Activated naive CD4-positive, alpha-beta T cell treated with anti-CD3 and anti-CD28 coated beads, Interleukin-2, amount 50 U/mL, for 72 hours (primary cell): ENCODE measurements at regions not wholly inside any gene's neighbourhood (a gene's known extent, or its start where the extent isn't known, plus 50 kb on each side); places are given as distances from the start of the nearest gene placed in this dataset.
A peak's percentile ranks its signal among the peaks of the same experiment; 100 is the strongest.
"Not testable (repeated sequence)": the region's sequence is repeated elsewhere in the genome, so short reads cannot be mapped to it uniquely, and the experiment has no call there.

Experiments used
- ATAC-seq, 2 donors: fragments of 150-1000 bp; cut with Tn5 transposase; 2 replicates each; pipeline ENCODE4 v1.10.0; 2021; ENCODE audit warnings: mild to moderate bottlenecking in 2 of 2, moderate library complexity in 2 of 2
- DNase-seq, 2 donors: peaks; one replicate each; pipeline ENCODE4 v3.0.0; 2021 to 2022; ENCODE audit warnings: low spot score in 2 of 2
- H3K27ac Mint-ChIP-seq, 2 donors: one replicate each; pipeline ENCODE4 v1.8.0; 2022; ENCODE audit warnings: mild to moderate bottlenecking in 2 of 2, mixed read lengths in 2 of 2
- H3K36me3 Mint-ChIP-seq, 2 donors: one replicate each; pipeline ENCODE4 v1.8.0; 2022; ENCODE audit warnings: mixed read lengths in 2 of 2
- H3K9me3 Mint-ChIP-seq, 2 donors: one replicate each; pipeline ENCODE4 v1.8.0; 2022; ENCODE audit warnings: mixed read lengths in 2 of 2

GRCh38 chr16:17748044-17748719 is 277.4 kb upstream of the XYLT1 start:
- Mint-ChIP-seq H3K36me3 (no peaks in the 10 kb centered on the region), H3K9me3 (peaks cover 4 to 5% of the 10 kb centered on the region in 2 donors), H3K27ac (no peak overlapping the region)
- no peak for DNase-seq
- no peak for ATAC-seq

GRCh38 chr16:17747081-17747756 is 276.5 kb upstream of the XYLT1 start:
- no peaks in the 10 kb centered on the region for H3K36me3 Mint-ChIP-seq
- ATAC-seq (no peak), DNase-seq (no peak)
- no peak overlapping the region for H3K27ac Mint-ChIP-seq
- peaks cover 4 to 5% of the 10 kb centered on the region in 2 donors for H3K9me3 Mint-ChIP-seq

- Mint-ChIP-seq H3K9me3 (peaks cover 4 to 5% of the 10 kb centered on the region in 2 donors), H3K36me3 (no peaks in the 10 kb centered on the region), H3K27ac (no peak overlapping the region)
- DNase-seq: no peak
- no peak for ATAC-seq
Measured at GRCh38 chr16:17744921-17745572, 274.3 kb upstream of the XYLT1 start.

DNA sequence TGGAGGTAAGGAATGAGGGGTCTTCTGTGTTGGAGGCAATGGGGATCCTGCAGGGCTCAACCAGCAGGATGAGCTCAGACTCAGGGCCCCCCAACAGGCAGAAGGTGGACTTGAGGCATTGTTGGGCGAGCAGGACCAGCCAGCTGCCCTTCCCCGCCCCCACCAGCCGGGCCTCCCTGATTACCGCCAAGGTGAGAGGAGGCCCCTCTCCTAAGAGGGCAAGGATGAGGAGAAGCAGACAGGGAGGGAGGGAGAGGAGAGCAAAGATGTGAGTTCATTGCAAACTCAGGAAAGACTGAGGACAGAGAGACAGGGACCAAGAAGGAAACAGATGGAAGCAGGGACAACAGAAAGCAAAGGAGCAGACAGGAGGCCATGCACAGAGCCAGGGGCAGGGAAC is 272.8 kb upstream of the XYLT1 start:
- Mint-ChIP-seq H3K27ac (no peak overlapping the region), H3K36me3 (no peaks in the 10 kb centered on the region), H3K9me3 (no peaks in the 10 kb centered on the region)
- no peak for ATAC-seq
- no peak for DNase-seq

GRCh38 chr16:17743158-17743557 is 272.4 kb upstream of the XYLT1 start:
- Mint-ChIP-seq H3K27ac (no peak overlapping the region), H3K36me3 (no peaks in the 10 kb centered on the region), H3K9me3 (no peaks in the 10 kb centered on the region)
- no peak for ATAC-seq
- DNase-seq: no peak

GRCh38 chr16:17735099-17735498 is 264.3 kb upstream of the XYLT1 start:
- H3K36me3 Mint-ChIP-seq, DNase-seq, H3K27ac Mint-ChIP-seq, H3K9me3 Mint-ChIP-seq, ATAC-seq: not testable (repeated sequence)

DNA sequence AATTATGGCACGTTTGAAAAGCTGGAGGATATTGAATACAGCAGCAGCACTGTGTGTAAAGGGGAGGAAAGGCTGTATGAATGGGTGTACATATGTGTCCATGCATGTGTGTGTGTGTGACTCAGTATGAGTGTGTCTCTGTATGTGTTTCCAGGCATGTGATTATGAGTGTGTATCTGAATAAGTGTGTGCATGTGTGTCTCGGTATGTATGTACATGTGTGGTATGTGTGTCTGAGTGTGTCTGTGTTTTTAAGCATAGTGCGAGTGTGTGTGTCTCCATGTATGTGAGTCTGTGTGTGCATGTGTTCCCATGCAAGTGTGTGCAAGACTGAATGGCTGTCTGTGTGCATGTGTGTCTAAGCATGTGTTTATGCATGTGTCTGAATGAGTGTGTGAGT is 259.1 kb upstream of the XYLT1 start:
- peaks cover 6 to 7% of the 10 kb centered on the region in 2 donors for H3K36me3 Mint-ChIP-seq
- DNase-seq (no peak), ATAC-seq (no peak)
- H3K9me3 Mint-ChIP-seq: peaks cover 5 to 9% of the 10 kb centered on the region in 2 donors
- H3K27ac Mint-ChIP-seq: no peak overlapping the region

DNA sequence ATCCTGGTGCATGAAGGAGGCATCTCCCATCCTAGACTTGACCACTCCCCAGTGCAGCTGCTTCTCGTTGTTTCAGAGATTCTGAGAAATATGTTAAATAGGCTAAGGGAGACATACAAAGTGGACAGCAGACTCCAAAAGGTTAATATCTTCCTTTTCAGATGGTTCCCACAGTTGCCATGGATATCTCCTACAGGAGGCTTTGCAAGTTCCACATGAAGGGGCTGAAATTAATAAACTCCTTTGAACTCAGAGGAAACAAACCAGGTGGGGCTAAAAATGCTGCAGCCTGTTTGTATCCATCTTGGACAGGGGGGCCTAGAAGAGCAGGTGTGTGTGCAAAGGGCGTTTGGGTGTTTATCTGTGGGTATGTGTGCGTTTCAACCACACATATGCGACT is 257.4 kb upstream of the XYLT1 start:
- no peak overlapping the region for H3K27ac Mint-ChIP-seq
- ATAC-seq (no peak), DNase-seq (no peak)
- H3K36me3 Mint-ChIP-seq: peaks cover 5% of the 10 kb centered on the region in 2 donors
- peaks cover 4 to 6% of the 10 kb centered on the region in 2 donors for H3K9me3 Mint-ChIP-seq

- no peak for DNase-seq
- no peaks in the 10 kb centered on the region for H3K36me3 Mint-ChIP-seq
- H3K27ac Mint-ChIP-seq: peak overlapping the region in 1 of 2 donors; percentile 60
- peaks cover 0 to 8% of the 10 kb centered on the region in 2 donors for H3K9me3 Mint-ChIP-seq
- ATAC-seq: no peak
Measured at GRCh38 chr16:17724242-17724898, 253.6 kb upstream of the XYLT1 start.

DNA sequence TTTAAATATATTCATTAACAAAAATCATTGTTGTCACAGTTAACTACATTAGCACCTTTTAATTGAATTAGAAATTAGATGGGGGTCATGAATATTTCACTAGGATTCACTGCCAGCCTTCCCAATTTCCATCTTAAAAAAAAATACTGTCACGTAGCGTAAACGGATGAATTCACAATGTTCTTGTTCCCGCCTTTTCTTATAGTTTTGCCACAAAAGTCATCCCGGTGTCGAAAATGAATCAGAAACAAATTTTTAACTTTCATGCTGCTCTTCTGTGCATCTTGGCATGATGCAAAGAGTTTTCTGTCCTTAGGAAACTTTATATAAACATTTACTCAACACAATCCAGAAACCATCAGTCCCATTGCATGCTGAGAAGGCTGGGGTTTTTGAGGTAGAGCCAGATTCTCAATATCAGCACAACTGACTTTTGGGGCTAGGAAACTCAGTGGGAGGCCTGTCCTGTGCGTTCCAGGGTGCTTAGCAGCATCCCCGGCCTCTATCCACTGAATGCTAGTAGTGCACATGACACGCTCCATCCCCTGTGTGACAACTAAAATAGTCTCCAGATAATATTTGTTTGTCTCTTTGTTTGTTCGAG is 252.9 kb upstream of the XYLT1 start:
- no peaks in the 10 kb centered on the region for H3K36me3 Mint-ChIP-seq
- DNase-seq: no peak
- no peak for ATAC-seq
- H3K9me3 Mint-ChIP-seq: peaks cover 0 to 8% of the 10 kb centered on the region in 2 donors
- H3K27ac Mint-ChIP-seq: no peak overlapping the region

DNA sequence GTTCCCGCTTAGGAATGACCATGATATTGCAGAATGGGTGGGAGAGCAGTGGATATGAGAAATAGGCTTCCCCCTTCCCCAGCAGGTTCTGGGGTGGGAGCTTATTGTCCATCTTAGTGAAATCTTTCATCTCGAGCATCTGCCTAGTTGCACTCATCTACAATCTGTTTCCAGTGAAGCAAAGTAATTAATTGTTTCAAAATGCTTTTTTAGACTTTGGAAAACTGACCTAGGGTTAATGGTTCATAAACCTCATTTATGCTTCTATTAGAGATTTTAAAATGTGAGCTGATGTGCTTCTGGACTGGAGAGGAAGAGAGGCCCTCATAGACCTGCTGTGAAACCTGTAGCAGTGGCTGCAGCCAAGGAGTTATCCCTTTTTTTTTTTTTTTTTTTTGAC is 247.7 kb upstream of the XYLT1 start:
- Mint-ChIP-seq H3K36me3 (no peaks in the 10 kb centered on the region), H3K27ac (no peak overlapping the region)
- no peak for DNase-seq

GRCh38 chr16:17705847-17706246 is 235.1 kb upstream of the XYLT1 start:
- Mint-ChIP-seq H3K36me3 (no peaks in the 10 kb centered on the region), H3K27ac (no peak overlapping the region), H3K9me3 (peaks cover 3 to 6% of the 10 kb centered on the region in 2 donors)
- ATAC-seq (no peak), DNase-seq (no peak)

More for the DNA sequence above, 247.7 kb upstream of the XYLT1 start:
- H3K9me3 Mint-ChIP-seq: peaks cover 0 to 8% of the 10 kb centered on the region in 2 donors
- no peak for ATAC-seq

- ATAC-seq: no peak
- Mint-ChIP-seq H3K9me3 (peaks cover 0 to 2% of the 10 kb centered on the region in 2 donors), H3K27ac (no peak overlapping the region), H3K36me3 (no peaks in the 10 kb centered on the region)
- DNase-seq: no peak
Measured at GRCh38 chr16:17696616-17697015, 225.9 kb upstream of the XYLT1 start.

- DNase-seq (no peak), ATAC-seq (no peak)
- H3K36me3 Mint-ChIP-seq: no peaks in the 10 kb centered on the region
- H3K27ac Mint-ChIP-seq: no peak overlapping the region
- H3K9me3 Mint-ChIP-seq: no peaks in the 10 kb centered on the region
Measured at GRCh38 chr16:17692484-17692883, 221.7 kb upstream of the XYLT1 start.

DNA sequence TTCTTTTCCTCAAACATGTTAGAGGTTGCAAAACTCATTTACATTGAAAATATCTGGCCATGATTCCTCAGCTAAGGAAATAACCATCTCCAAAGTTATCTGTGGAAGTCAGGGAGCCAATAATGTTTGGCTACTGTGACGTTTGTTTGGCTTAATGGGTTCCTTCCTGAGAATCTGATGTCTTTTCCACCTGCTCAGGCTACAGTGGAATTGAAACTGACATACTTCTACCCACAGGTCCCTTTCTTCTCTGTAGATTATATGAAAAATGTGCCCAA is 221.1 kb upstream of the XYLT1 start:
- no peak for ATAC-seq
- no peaks in the 10 kb centered on the region for H3K36me3 Mint-ChIP-seq
- no peaks in the 10 kb centered on the region for H3K9me3 Mint-ChIP-seq
- no peak overlapping the region for H3K27ac Mint-ChIP-seq
- no peak for DNase-seq

- Mint-ChIP-seq H3K36me3 (no peaks in the 10 kb centered on the region), H3K9me3 (no peaks in the 10 kb centered on the region), H3K27ac (peak overlapping the region in 1 of 2 donors; percentile 8)
- no peak for ATAC-seq
- no peak for DNase-seq
Measured at GRCh38 chr16:17691106-17691898, 220.5 kb upstream of the XYLT1 start.
